GM18951 (cell line): ENCODE measurements at regions not wholly inside any gene's neighbourhood (a gene's known extent, or its start where the extent isn't known, plus 50 kb on each side); places are given as distances from the start of the nearest gene placed in this dataset.
"Not testable (repeated sequence)": the region's sequence is repeated elsewhere in the genome, so short reads cannot be mapped to it uniquely, and the experiment has no call there.

ENCODE experiments used
- POLR2A ChIP-seq: IDR thresholded peaks from 4 replicates; pipeline ENCODE4 v1.6.1; 2011; ENCODE audit warnings: mild to moderate bottlenecking; ENCODE audit not compliant: insufficient read length, insufficient read depth; ENCODE audit errors: extremely low read depth
- in situ Hi-C: fragments of 300-500 bp; cut with MboI; formaldehyde crosslinking; loops from one replicate; pipeline ENCODE4 v1.12.0; 2022; ENCODE audit warnings: low sequenced_read_pairs, mixed read lengths, inconsistent platforms; ENCODE audit not compliant: unreplicated experiment

- no peak for TF ChIP-seq POLR2A
Measured at GRCh38 chr1:102821707-102822106, 286.6 kb downstream of the COL11A1 start.

GRCh38 chr1:102800406-102800805, 307.9 kb downstream of the COL11A1 start:
- no peak for TF ChIP-seq POLR2A
- in situ Hi-C loops, result no loop called here

More at GRCh38 chr1:102821707-102822106, 286.6 kb downstream of the COL11A1 start:
- in situ Hi-C loops, result no loop called here

GRCh38 chr1:102799496-102799895, 308.8 kb downstream of the COL11A1 start:
- TF ChIP-seq POLR2A, result no peak
- in situ Hi-C loops, result no loop called here

GRCh38 chr1:102798718-102799117, 309.6 kb downstream of the COL11A1 start:
- no peak for TF ChIP-seq POLR2A
- in situ Hi-C loops, result no loop called here

- no peak for TF ChIP-seq POLR2A
- in situ Hi-C loops, result no loop called here
Measured at GRCh38 chr1:102796429-102796828, 311.9 kb downstream of the COL11A1 start.

GRCh38 chr1:102790997-102791396, 317.3 kb downstream of the COL11A1 start:
- in situ Hi-C loops, result no loop called here
- no peak for TF ChIP-seq POLR2A

- in situ Hi-C loops, result not testable (repeated sequence)
Measured at GRCh38 chr1:102789951-102790350, 318.4 kb downstream of the COL11A1 start.

GRCh38 chr1:102783487-102783886, 324.8 kb downstream of the COL11A1 start:
- in situ Hi-C loops, result no loop called here
- TF ChIP-seq POLR2A, result no peak

- TF ChIP-seq POLR2A, result no peak
- in situ Hi-C loops, result no loop called here
Measured at GRCh38 chr1:102782144-102782543, 326.2 kb downstream of the COL11A1 start.

- in situ Hi-C loops, result no loop called here
- TF ChIP-seq POLR2A, result no peak
Measured at GRCh38 chr1:102776071-102776470, 332.3 kb downstream of the COL11A1 start.

GRCh38 chr1:102772831-102773230, 335.5 kb downstream of the COL11A1 start:
- TF ChIP-seq POLR2A, result no peak
- in situ Hi-C loops, result no loop called here

- TF ChIP-seq POLR2A, result no peak
- in situ Hi-C loops, result no loop called here
Measured at GRCh38 chr1:102758418-102758817, 349.9 kb downstream of the COL11A1 start.

- in situ Hi-C loops, result no loop called here
- TF ChIP-seq POLR2A, result no peak
Measured at GRCh38 chr1:102757363-102757762, 351.0 kb downstream of the COL11A1 start.

GRCh38 chr1:102751111-102751510, 357.2 kb downstream of the COL11A1 start:
- in situ Hi-C loops, result no loop called here
- TF ChIP-seq POLR2A, result no peak

GRCh38 chr1:102742426-102742825, 365.9 kb downstream of the COL11A1 start:
- no peak for TF ChIP-seq POLR2A
- in situ Hi-C loops, result no loop called here
